ENCODE measurements at regions not wholly inside any gene's neighbourhood (a gene's known extent, or its start where the extent isn't known, plus 50 kb on each side); places are given as distances from the start of the nearest gene placed in this dataset.

DNA sequence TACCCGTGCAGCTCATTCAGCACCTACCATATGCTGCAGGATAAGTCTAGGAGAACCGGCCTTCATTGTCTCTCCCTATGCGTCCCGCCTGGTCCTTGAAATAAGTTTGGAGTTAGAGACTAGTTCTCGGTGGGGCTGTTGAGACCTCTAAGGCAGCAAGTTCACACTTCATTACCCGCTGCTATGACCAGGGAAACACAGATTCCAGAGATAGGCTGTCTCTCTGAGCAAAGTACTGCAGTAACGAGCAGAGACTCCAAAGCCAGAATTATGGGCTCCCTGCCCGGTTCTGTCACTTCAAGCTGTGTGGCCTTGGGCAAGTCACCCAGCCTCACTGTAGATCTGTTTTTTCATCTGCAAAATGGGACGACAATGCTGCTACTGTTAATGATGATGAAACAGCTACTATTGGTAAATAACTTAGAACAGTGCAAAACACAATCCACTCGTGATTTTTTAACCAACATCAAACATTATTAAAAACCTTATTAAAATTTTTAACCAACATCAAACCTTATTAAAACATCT lies 184.1 kb downstream of the USP12 start:
- Mint-ChIP-seq H3K9me3 (ENCODE audit: unreplicated experiment) (peaks cover 5% of the 10 kb centered on the region), H3K4me3 (ENCODE audit: unreplicated experiment) (no peak overlapping the region), H3K27ac (ENCODE audit: unreplicated experiment) (no peak overlapping the region), H3K27me3 (ENCODE audit: unreplicated experiment) (peaks cover 2% of the 10 kb centered on the region), H3K36me3 (ENCODE audit: unreplicated experiment) (no peaks in the 10 kb centered on the region), H3K4me1 (ENCODE audit: low read depth, unreplicated experiment) (peaks cover 3% of the 10 kb centered on the region)
- no peak for DNase-seq
- TF ChIP-seq, protein P1, sequence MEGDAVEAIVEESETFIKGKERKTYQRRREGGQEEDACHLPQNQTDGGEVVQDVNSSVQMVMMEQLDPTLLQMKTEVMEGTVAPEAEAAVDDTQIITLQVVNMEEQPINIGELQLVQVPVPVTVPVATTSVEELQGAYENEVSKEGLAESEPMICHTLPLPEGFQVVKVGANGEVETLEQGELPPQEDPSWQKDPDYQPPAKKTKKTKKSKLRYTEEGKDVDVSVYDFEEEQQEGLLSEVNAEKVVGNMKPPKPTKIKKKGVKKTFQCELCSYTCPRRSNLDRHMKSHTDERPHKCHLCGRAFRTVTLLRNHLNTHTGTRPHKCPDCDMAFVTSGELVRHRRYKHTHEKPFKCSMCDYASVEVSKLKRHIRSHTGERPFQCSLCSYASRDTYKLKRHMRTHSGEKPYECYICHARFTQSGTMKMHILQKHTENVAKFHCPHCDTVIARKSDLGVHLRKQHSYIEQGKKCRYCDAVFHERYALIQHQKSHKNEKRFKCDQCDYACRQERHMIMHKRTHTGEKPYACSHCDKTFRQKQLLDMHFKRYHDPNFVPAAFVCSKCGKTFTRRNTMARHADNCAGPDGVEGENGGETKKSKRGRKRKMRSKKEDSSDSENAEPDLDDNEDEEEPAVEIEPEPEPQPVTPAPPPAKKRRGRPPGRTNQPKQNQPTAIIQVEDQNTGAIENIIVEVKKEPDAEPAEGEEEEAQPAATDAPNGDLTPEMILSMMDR (IDR thresholded peaks at IDR 0.05; ENCODE audit: partially characterized antibody, unreplicated experiment): no peak

DNA sequence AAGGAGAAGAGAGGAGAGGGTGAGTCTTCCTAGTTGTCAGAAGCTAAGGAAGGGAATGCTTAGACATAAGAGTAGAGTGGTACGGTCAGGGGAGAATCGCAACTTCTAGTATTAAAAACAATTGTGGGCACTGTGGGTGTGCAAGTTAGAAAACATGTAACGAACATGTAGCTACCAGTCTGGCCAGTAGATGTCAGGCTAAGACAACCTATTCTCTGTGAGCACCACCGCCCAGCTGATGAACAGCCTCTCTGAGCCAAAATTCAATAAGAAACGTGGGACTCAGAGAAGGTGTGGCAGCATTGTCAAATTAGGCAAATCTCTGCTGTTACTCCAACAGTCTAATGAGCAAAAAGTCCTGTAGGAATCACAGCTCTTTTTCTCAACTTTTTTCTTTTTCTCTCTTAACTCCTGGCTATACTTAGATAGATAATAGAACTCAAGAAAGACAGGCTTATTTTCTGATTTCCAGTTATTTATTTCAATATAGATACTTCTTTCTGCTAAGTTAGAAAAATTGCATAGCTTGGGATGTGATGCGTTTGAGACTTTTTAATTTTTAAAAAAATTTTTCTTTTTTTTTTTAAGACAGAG lies 186.2 kb downstream of the USP12 start:
- Mint-ChIP-seq H3K27ac (ENCODE audit: unreplicated experiment) (no peak overlapping the region), H3K9me3 (ENCODE audit: unreplicated experiment) (peaks cover 5% of the 10 kb centered on the region), H3K4me1 (ENCODE audit: low read depth, unreplicated experiment) (peaks cover 3% of the 10 kb centered on the region), H3K36me3 (ENCODE audit: unreplicated experiment) (no peaks in the 10 kb centered on the region), H3K4me3 (ENCODE audit: unreplicated experiment) (no peak overlapping the region), H3K27me3 (ENCODE audit: unreplicated experiment) (peaks cover 2% of the 10 kb centered on the region)
- TF ChIP-seq, protein P1 (IDR thresholded peaks at IDR 0.05; ENCODE audit: partially characterized antibody, unreplicated experiment): peak; percentile 81
- DNase-seq: peak; percentile 64

DNA sequence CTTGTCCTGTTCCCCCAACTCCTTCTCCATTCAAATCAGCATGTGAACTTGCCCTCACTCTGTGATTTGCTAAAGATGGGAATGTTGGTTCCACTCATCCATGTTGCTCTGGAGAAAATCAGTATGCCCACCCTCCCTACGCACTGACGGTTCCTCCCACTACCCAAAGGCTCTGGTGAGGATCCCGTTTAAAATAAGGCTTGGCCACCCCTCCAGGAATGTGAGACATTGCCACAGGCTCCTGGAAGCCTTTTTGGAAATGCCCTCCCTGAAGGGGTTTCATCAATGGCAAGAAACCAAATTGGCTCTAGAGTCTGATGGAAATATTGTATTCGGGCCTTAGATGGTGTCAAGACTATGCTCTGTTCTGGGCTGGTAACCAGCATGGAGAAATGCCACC lies 187.3 kb downstream of the USP12 start:
- TF ChIP-seq, protein P1 (IDR thresholded peaks at IDR 0.05; ENCODE audit: partially characterized antibody, unreplicated experiment): no peak
- Mint-ChIP-seq H3K4me1 (ENCODE audit: low read depth, unreplicated experiment) (peaks cover 7% of the 10 kb centered on the region), H3K9me3 (ENCODE audit: unreplicated experiment) (peaks cover 5% of the 10 kb centered on the region), H3K27ac (ENCODE audit: unreplicated experiment) (no peak overlapping the region), H3K27me3 (ENCODE audit: unreplicated experiment) (no peaks in the 10 kb centered on the region), H3K4me3 (ENCODE audit: unreplicated experiment) (no peak overlapping the region), H3K36me3 (ENCODE audit: unreplicated experiment) (no peaks in the 10 kb centered on the region)
- no peak for DNase-seq

DNA sequence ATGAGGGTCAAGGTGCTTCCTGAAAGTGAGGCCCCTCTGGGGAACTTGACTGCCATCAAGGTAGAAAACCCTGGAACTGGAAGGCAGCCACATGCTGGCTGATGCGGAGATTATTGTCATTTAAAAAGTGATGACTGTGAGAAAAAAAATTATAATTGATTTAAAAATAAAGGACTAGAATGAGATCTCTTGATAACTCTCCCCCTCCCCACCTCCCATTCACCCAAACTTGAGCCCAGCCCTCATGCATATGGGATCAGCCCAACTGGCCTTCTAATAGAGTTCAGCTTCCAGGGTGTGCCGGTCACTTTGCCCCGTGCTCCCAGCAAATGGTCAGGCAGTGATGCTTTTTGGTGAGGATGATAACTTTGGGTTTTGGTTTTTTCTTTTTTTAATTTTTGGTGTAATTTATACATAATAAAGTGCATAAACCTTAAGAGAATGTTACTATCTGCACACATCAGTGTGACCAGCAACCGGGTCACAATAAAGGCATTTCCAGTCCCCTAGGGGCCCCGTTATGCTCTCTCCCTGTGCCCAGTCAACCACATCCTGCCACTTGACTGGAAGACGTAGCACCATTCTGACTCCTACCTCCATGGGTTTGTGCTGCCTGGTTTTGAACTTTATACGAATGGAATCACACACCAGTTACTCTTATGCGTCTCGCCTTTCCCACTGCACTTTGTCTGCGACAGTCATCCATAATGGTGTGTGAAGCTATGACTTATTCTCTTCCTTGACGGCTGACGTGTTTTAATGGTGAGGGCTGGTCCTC lies 187.9 kb downstream of the USP12 start:
- no peaks in the 10 kb centered on the region for H3K36me3 Mint-ChIP-seq (ENCODE audit: unreplicated experiment)
- H3K4me3 Mint-ChIP-seq (ENCODE audit: unreplicated experiment): no peak overlapping the region
- TF ChIP-seq, protein P1 (IDR thresholded peaks at IDR 0.05; ENCODE audit: partially characterized antibody, unreplicated experiment): no peak
- peaks cover 8% of the 10 kb centered on the region for H3K4me1 Mint-ChIP-seq (ENCODE audit: low read depth, unreplicated experiment)
- H3K27me3 Mint-ChIP-seq (ENCODE audit: unreplicated experiment): no peaks in the 10 kb centered on the region
- DNase-seq: no peak
- no peak overlapping the region for H3K27ac Mint-ChIP-seq (ENCODE audit: unreplicated experiment)
- H3K9me3 Mint-ChIP-seq (ENCODE audit: unreplicated experiment): peaks cover 2% of the 10 kb centered on the region
